IPS DF 6.9 (cell line): ENCODE measurements at regions not wholly inside any gene's neighbourhood (a gene's known extent, or its start where the extent isn't known, plus 50 kb on each side); places are given as distances from the start of the nearest gene placed in this dataset.

Experiments used
- DNase-seq: peaks from one replicate; pipeline ENCODE4 v3.0.0-alpha.2; 2013; ENCODE audit warnings: low read depth, low spot score
- H3K27ac ChIP-seq: one replicate; pipeline ENCODE4 v1.5.1; 2013; ENCODE audit warnings: low read length, control low read depth
- H3K27me3 ChIP-seq: 2 replicates; pipeline ENCODE4 v1.6.1; 2013; ENCODE audit warnings: mild to moderate bottlenecking, low read length; ENCODE audit not compliant: control insufficient read depth, insufficient read depth
- H3K36me3 ChIP-seq: 2 replicates; pipeline ENCODE4 v1.6.1; 2013; ENCODE audit warnings: low read length; ENCODE audit not compliant: control insufficient read depth, insufficient read depth
- H3K4me1 ChIP-seq: 2 replicates; pipeline ENCODE4 v1.6.1; 2013; ENCODE audit warnings: low read length; ENCODE audit not compliant: control insufficient read depth, insufficient read depth
- H3K4me3 ChIP-seq: 2 replicates; pipeline ENCODE4 v1.5.1; 2013; ENCODE audit warnings: mild to moderate bottlenecking, low read length
- H3K9me3 ChIP-seq: 2 replicates; pipeline ENCODE4 v1.6.1; 2013; ENCODE audit warnings: low read length, inconsistent platforms; ENCODE audit not compliant: control insufficient read depth, insufficient read depth
- WGBS: extraction: QIAGEN DNeasy Blood & Tissue Kit; methylation state at CpG from one replicate; pipeline ENCODE4 v1.1.7; 2013; ENCODE audit warnings: mixed read lengths, missing lambda C conversion rate; ENCODE audit not compliant: insufficient read length, insufficient coverage; 5-methylcytosine and 5-hydroxymethylcytosine counted together

DNA sequence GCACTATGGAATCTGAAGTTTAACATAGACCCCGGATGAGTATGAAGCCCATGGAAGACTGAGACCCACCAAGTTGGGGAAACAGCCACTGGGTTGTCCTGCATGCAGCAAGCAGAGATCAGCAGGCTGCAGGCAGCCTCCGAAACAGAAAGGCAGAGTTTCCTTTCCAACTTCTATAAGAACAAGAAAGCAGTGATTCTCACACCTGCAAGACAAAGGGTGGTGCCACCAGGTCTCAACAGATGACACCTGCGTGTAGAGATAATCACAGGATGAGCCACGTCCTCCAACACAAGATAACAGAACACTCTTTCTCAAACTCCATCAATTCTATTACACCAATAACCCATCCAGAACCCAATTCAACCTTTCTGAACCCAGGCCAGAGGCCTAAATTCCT is 457.9 kb downstream of the FOXO1 start:
- Histone ChIP-seq H3K27ac (no peak overlapping the region), H3K36me3 (no peaks in the 10 kb centered on the region), H3K9me3 (no peaks in the 10 kb centered on the region), H3K4me3 (no peak overlapping the region), H3K27me3 (no peaks in the 10 kb centered on the region), H3K4me1 (no peaks in the 10 kb centered on the region)
- no CpG with 5 or more reads among the region's 4 CpGs for WGBS
- DNase-seq = no peak

DNA sequence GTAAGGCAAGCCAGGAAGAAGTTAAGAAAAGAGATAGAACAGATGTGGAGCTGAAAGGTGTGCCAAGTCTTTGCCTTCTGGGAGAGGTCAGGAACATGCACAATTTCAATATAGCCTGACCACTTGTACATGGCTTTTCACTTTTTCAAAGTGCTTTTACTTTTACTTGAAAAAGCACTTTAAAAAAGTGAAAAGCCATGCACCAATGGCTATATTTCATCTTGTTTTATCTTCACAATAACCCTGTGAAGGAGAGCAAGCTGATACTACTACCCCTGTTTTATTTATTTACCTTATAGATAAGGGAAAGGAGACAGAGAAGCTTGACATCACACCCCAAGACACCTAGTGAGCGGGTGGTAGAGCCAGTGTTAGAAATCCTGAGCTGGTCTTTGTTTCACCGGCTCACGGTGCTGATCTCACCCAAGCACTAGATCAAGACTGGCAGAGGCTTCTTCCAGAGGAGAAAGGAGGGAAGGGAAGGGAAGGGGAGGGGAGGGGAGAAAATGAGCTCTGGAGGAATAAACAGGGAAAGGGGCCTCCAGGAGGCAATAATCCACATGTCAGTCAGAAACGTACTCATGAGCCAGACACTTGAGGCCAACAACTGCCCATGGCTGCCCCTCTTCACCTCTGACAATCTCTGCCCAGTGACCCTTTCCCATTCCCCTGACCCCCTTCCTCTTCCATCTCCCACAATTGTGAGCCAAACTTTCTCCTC is 455.4 kb downstream of the FOXO1 start:
- no peak for DNase-seq

DNA sequence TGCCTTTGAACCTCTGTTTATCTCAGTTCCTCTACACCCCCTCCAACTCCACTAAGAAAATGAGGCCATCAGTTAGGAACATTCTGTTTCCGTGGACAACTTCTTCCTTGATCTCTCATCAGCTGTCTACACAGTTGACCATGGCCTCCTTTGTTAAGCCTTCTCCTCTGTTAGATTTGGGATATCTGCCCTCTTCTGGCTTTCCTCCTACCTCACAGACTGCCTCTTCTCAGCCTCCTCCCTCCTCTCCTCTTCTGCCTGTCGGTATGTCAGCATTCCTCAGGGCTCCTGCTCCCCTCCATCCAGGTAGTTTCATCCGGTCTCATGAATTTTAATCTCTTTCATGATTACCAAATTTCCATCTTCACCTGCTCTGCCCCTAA is 454.9 kb downstream of the FOXO1 start:
- WGBS = no CpG with 5 or more reads among the region's 3 CpGs
- no peak for DNase-seq

More for the DNA sequence above, 455.4 kb downstream of the FOXO1 start:
- no peaks in the 10 kb centered on the region for H3K9me3 ChIP-seq
- H3K4me3 ChIP-seq = no peak overlapping the region
- H3K4me1 ChIP-seq = no peaks in the 10 kb centered on the region
- H3K27ac ChIP-seq = no peak overlapping the region
- no peaks in the 10 kb centered on the region for H3K36me3 ChIP-seq
- H3K27me3 ChIP-seq = no peaks in the 10 kb centered on the region
- no CpG with 5 or more reads among the region's 4 CpGs for WGBS

DNA sequence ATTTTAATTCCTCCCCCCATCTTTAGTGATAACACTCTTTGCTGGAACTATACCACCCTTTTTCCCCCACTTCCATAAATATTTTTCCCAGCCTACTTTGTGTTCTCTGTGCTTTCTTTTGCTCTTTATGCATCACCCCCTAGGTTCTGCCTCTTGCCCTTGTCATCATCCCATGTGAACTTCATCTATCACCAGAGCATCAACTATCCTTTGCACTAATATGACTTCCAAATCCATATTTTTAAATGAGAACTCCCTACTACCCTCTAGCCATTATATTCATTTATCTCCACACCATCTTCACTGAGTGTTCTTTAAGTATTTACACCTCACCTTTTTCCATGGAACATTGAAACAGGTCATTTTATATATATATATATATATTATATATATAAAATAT is 452.7 kb downstream of the FOXO1 start:
- no peak overlapping the region for H3K27ac ChIP-seq
- no peaks in the 10 kb centered on the region for H3K9me3 ChIP-seq
- DNase-seq = no peak
- no peaks in the 10 kb centered on the region for H3K4me1 ChIP-seq
- H3K4me3 ChIP-seq = no peak overlapping the region
- no peaks in the 10 kb centered on the region for H3K36me3 ChIP-seq
- no peaks in the 10 kb centered on the region for H3K27me3 ChIP-seq

More for the DNA sequence above, 454.9 kb downstream of the FOXO1 start:
- Histone ChIP-seq H3K9me3 (no peaks in the 10 kb centered on the region), H3K27me3 (no peaks in the 10 kb centered on the region), H3K36me3 (no peaks in the 10 kb centered on the region), H3K27ac (no peak overlapping the region), H3K4me3 (no peak overlapping the region), H3K4me1 (no peaks in the 10 kb centered on the region)

DNA sequence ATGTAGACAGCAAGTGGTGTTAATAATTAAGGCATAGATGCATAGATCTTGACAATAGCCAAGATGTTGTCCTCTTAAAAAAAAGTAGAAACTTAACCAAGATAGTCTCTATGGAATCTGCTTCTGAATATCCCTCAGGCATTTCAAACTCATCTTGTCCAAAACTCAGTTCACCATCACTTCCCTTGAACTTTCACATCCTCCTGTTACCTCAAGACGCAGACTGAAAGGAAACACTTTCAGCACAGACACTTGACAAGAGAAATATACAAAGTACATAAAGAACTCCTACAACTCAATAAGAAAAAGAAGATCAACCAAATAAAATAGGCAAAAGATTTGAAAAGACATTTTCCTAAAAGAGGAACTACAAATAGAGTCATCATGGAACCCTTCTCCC is 451.1 kb downstream of the FOXO1 start:
- Histone ChIP-seq H3K4me1 (no peaks in the 10 kb centered on the region), H3K27me3 (no peaks in the 10 kb centered on the region), H3K9me3 (no peaks in the 10 kb centered on the region), H3K4me3 (no peak overlapping the region), H3K27ac (no peak overlapping the region), H3K36me3 (no peaks in the 10 kb centered on the region)
- no peak for DNase-seq
- WGBS = no CpG with 5 or more reads among the region's 1 CpG

DNA sequence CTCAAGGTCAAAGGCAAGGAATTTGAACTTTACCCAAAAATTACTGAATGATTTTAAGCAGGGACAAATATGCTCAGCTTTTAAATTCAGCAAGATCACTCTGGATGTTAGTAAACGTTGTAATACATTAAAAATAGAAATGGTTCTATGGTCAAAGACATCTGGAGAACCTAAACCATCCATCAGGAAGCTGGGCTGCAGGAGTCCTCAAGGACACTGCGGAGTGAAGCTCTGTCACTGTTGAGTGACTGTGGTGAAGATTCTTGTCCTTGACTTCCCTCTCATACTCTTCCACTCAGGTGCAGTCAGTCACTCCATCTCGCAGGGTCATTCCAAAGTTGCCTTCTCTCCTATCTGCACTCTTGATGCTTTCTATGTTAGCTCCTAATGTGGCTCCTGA is 450.7 kb downstream of the FOXO1 start:
- Histone ChIP-seq H3K4me3 (no peak overlapping the region), H3K27me3 (no peaks in the 10 kb centered on the region), H3K36me3 (no peaks in the 10 kb centered on the region), H3K27ac (no peak overlapping the region), H3K4me1 (no peaks in the 10 kb centered on the region), H3K9me3 (no peaks in the 10 kb centered on the region)
- DNase-seq = no peak
- no CpG with 5 or more reads among the region's 3 CpGs for WGBS

DNA sequence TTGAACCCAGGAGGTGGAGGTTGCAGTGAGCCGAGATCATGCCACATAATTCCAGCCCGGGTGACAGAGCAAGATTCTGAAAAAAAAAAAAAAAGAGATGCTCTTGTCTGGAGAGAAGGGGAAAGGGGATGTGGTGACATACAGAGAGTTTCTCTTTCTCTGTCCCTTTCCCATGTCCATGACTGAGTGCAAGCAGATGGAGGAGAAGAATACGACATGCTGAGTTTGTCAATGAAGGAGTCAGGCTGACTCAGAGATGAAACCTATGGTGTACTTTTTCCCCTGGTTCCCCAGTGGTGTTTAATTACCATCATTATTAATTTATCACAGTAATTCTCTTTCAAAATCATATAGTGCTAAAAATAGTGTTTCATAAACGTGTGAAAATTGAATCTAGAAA is 448.8 kb downstream of the FOXO1 start:
- Histone ChIP-seq H3K27ac (no peak overlapping the region), H3K27me3 (no peaks in the 10 kb centered on the region), H3K4me1 (0 out of 2 replicates have a peak, but pooled peaks cover 1% of the 10 kb centered on the region), H3K9me3 (no peaks in the 10 kb centered on the region), H3K36me3 (no peaks in the 10 kb centered on the region), H3K4me3 (no peak overlapping the region)
- no CpG with 5 or more reads among the region's 4 CpGs for WGBS
- no peak for DNase-seq

DNA sequence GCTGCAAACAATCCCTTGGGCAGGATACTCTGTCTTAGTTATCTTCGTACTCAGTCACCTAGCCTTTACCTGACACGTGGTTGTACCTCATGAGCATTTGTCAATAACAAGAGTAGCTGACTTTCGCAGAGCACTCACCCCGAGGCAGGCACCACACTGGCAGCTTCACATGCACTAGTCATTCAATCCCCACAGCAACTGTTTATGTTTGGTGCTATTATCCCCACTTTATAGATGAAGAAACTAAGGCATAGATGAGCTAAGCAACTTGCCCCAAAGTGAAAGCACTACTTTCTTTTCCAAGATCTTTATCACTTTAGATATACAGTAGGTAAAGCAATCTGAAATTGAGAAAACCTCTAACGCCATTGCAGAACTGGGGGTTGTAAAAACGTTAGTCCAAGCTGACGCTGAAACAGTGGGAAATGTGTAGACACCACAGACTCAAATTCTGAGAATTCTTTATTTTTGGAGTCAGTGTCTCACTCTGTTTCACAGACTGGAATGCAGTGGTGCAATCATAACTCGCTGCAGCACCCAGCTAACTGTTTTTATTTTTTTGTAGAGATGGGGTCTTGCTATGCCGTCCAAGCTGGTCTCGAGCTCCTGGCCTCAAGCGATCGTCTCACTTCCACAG is 446.0 kb downstream of the FOXO1 start:
- no peak overlapping the region for H3K4me3 ChIP-seq
- H3K4me1 ChIP-seq = 0 out of 2 replicates have a peak, but pooled peaks cover 1% of the 10 kb centered on the region
- no peaks in the 10 kb centered on the region; the same call in 1 of the 2 replicates for H3K27me3 ChIP-seq
- WGBS = no CpG with 5 or more reads among the region's 12 CpGs
- H3K9me3 ChIP-seq = no peaks in the 10 kb centered on the region
- no peak overlapping the region for H3K27ac ChIP-seq
- no peak for DNase-seq
- H3K36me3 ChIP-seq = no peaks in the 10 kb centered on the region

DNA sequence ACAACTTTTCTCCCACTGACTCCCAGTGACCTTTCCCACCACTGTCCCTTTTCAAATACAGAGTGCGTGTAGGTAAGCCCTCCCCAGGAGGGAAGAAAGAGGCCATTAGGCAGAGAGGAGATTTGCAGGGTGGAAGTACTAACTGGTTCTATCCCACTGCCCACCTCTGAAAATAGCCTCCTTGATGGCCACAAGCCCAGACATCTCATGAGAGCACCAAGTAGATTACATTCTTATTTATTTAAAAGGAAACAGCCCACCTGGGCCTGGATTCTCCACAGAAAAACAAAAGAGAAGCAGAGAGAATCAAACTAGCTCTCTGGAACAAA is 445.3 kb downstream of the FOXO1 start:
- no peaks in the 10 kb centered on the region for H3K9me3 ChIP-seq
- 0 out of 2 replicates have a peak, but pooled peaks cover 1% of the 10 kb centered on the region for H3K4me1 ChIP-seq
- no peak overlapping the region for H3K4me3 ChIP-seq
- DNase-seq = no peak
- no CpG with 5 or more reads among the region's 1 CpG for WGBS
- H3K27me3 ChIP-seq = no peaks in the 10 kb centered on the region; the same call in 1 of the 2 replicates
- H3K36me3 ChIP-seq = no peaks in the 10 kb centered on the region
- H3K27ac ChIP-seq = no peak overlapping the region

DNA sequence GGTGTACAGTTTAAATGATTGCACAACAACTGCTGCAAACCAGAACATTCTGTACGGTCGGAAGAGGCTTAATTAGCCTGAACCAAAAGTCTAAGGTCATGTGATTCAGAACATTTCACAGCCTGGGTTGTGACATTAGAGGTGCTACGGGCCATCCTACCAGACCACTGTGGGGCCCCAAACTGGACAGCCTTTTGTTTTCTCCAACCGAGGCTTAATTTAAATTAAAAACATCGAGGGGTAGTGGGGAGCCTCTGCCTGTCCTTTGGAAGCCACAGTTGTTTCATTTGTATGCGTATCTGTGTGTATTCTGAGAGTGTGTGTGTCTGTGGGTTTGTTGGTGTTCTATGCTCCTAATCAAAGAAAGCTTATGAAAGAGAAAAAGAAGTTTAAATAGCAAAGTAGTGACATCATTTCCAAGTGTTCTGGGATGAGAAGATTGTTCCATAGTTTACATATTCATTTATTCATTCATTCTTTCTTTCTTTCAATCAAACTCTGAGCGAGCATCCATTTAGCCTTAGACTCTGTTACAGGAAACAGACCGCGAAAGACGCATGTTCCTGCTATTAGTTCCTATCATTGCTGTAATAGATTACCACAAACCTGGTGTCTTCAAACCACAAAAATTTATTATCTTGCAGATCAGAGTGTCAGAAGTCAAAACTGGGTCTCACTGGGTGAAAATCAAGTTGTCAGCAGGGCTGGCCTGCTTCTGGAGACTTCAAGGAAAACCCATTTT is 444.8 kb downstream of the FOXO1 start:
- no peak for DNase-seq
- no peak overlapping the region for H3K27ac ChIP-seq
- no peaks in the 10 kb centered on the region for H3K9me3 ChIP-seq
- H3K27me3 ChIP-seq = no peaks in the 10 kb centered on the region; the same call in 1 of the 2 replicates
- H3K4me3 ChIP-seq = no peak overlapping the region
- WGBS = no CpG with 5 or more reads among the region's 10 CpGs
- H3K36me3 ChIP-seq = no peaks in the 10 kb centered on the region
- H3K4me1 ChIP-seq = 0 out of 2 replicates have a peak, but pooled peaks cover 1% of the 10 kb centered on the region
